DOHH2 (cell line): ENCODE measurements at regions not wholly inside any gene's neighbourhood (a gene's known extent, or its start where the extent isn't known, plus 50 kb on each side); places are given as distances from the start of the nearest gene placed in this dataset.
"Not testable (repeated sequence)": the region's sequence is repeated elsewhere in the genome, so short reads cannot be mapped to it uniquely, and the experiment has no call there.

ENCODE experiments used
- H3F3A ChIP-seq: fragments of 200-600 bp; sonication (generic), shearing (Covaris generic); 2 replicates; pipeline ENCODE4 v1.6.0; 2016; ENCODE audit warnings: antibody characterized with exemption, mild to moderate bottlenecking; ENCODE audit not compliant: control insufficient read depth, insufficient read depth
- H3K27ac ChIP-seq: fragments of 200-600 bp; sonication (generic); 2 replicates; pipeline ENCODE4 v1.5.1; 2014; ENCODE audit warnings: low read depth, mild to moderate bottlenecking, low read length, moderate library complexity
- H3K27me3 ChIP-seq: fragments of 200-600 bp; sonication (generic); 2 replicates; pipeline ENCODE4 v1.6.1; 2014; ENCODE audit warnings: mild to moderate bottlenecking, low read length, mixed read lengths; ENCODE audit not compliant: control insufficient read depth
- H3K36me3 ChIP-seq: fragments of 200-600 bp; sonication (generic); 2 replicates; pipeline ENCODE4 v1.6.1; 2014; ENCODE audit warnings: mild to moderate bottlenecking, low read length, moderate library complexity, mixed read lengths; ENCODE audit not compliant: control insufficient read depth
- H3K4me1 ChIP-seq: fragments of 200-600 bp; sonication (generic); 2 replicates; pipeline ENCODE4 v1.6.1; 2014; ENCODE audit warnings: mild to moderate bottlenecking, low read length, mixed read lengths; ENCODE audit not compliant: control insufficient read depth
- H3K4me2 ChIP-seq: fragments of 200-600 bp; sonication (generic); 2 replicates; pipeline ENCODE4 v1.6.0; 2014; ENCODE audit warnings: mild to moderate bottlenecking, low read length, moderate library complexity
- H3K4me3 ChIP-seq: fragments of 200-600 bp; sonication (generic); 2 replicates; pipeline ENCODE4 v1.5.1; 2014; ENCODE audit warnings: mild to moderate bottlenecking, low read length, mixed read lengths
- H3K79me2 ChIP-seq: fragments of 200-600 bp; sonication (generic); 2 replicates; pipeline ENCODE4 v1.6.1; 2014; ENCODE audit warnings: mild to moderate bottlenecking, low read length, mixed read lengths; ENCODE audit not compliant: control insufficient read depth
- H3K9me2 ChIP-seq: fragments of 200-600 bp; sonication (generic); replicated peaks from 2 replicates; pipeline ENCODE4 v1.6.1; 2014; ENCODE audit warnings: mild to moderate bottlenecking, low read length, mixed read lengths; ENCODE audit not compliant: control insufficient read depth
- H3K9me3 ChIP-seq: fragments of 200-600 bp; sonication (generic); 2 replicates; pipeline ENCODE4 v1.6.1; 2014; ENCODE audit warnings: antibody characterized with exemption, low read length, mixed read lengths; ENCODE audit not compliant: control insufficient read depth, insufficient read depth
- H4K20me1 ChIP-seq: fragments of 200-600 bp; sonication (generic); 2 replicates; pipeline ENCODE4 v1.6.0; 2014; ENCODE audit warnings: low read depth, mild to moderate bottlenecking, antibody characterized with exemption, low read length, moderate library complexity; ENCODE audit not compliant: control insufficient read depth, insufficient read depth
- CTCF ChIP-seq: fragments of 200-600 bp; sonication (generic); IDR thresholded peaks from one replicate; pipeline ENCODE4 v1.5.1; 2014; ENCODE audit warnings: antibody characterized with exemption, mild to moderate bottlenecking, low read depth, low read length; ENCODE audit not compliant: poor library complexity, severe bottlenecking
- EZH2phosphoT487 ChIP-seq: fragments of 200-600 bp; sonication (generic); IDR thresholded peaks from 2 replicates; pipeline ENCODE4 v1.6.1; 2017; ENCODE audit warnings: borderline replicate concordance, mild to moderate bottlenecking, antibody characterized with exemption, low read length, moderate library complexity, mixed read lengths

GRCh38 chr12:115371711-115372110 lies 687.7 kb upstream of the TBX3 start:
- Histone ChIP-seq H4K20me1 (no peaks in the 10 kb centered on the region), H3K36me3 (no peaks in the 10 kb centered on the region), H3K9me3 (peaks cover 7% of the 10 kb centered on the region; the same call in 1 of the 2 replicates), H3K27ac (no peak overlapping the region), H3F3A (no peaks in the 10 kb centered on the region), H3K9me2 (no peaks in the 10 kb centered on the region), H3K27me3 (no peaks in the 10 kb centered on the region), H3K79me2 (no peaks in the 10 kb centered on the region), H3K4me2 (no peak overlapping the region), H3K4me3 (no peak overlapping the region), H3K4me1 (no peaks in the 10 kb centered on the region)
- TF ChIP-seq EZH2phosphoT487 (no peak), CTCF (no peak)

- Histone ChIP-seq H3K4me3 (no peak overlapping the region), H3K4me2 (no peak overlapping the region), H3K27ac (no peak overlapping the region), H3K9me2 (no peaks in the 10 kb centered on the region), H3K9me3 (peaks cover 7% of the 10 kb centered on the region; the same call in 1 of the 2 replicates), H3F3A (no peaks in the 10 kb centered on the region), H3K4me1 (no peaks in the 10 kb centered on the region), H3K27me3 (no peaks in the 10 kb centered on the region), H3K36me3 (no peaks in the 10 kb centered on the region), H4K20me1 (no peaks in the 10 kb centered on the region), H3K79me2 (no peaks in the 10 kb centered on the region)
- no peak for TF ChIP-seq CTCF
- no peak for TF ChIP-seq EZH2phosphoT487
Observed at GRCh38 chr12:115370650-115371049, 686.7 kb upstream of the TBX3 start.

- Histone ChIP-seq H3F3A (no peaks in the 10 kb centered on the region), H3K27ac (no peak overlapping the region), H3K4me1 (no peaks in the 10 kb centered on the region), H3K27me3 (no peaks in the 10 kb centered on the region), H3K79me2 (no peaks in the 10 kb centered on the region), H3K4me3 (no peak overlapping the region), H3K9me2 (no peaks in the 10 kb centered on the region), H3K36me3 (no peaks in the 10 kb centered on the region), H3K9me3 (peaks cover 7% of the 10 kb centered on the region; the same call in 1 of the 2 replicates), H3K4me2 (no peak overlapping the region), H4K20me1 (no peaks in the 10 kb centered on the region)
- TF ChIP-seq EZH2phosphoT487, result no peak
- no peak for TF ChIP-seq CTCF
Observed at GRCh38 chr12:115370207-115370606, 686.2 kb upstream of the TBX3 start.

- H3K27me3 ChIP-seq, H3K9me3 ChIP-seq, H4K20me1 ChIP-seq, H3K36me3 ChIP-seq, H3K4me2 ChIP-seq, H3K4me1 ChIP-seq, H3K27ac ChIP-seq, H3K4me3 ChIP-seq, H3K79me2 ChIP-seq, H3K9me2 ChIP-seq, H3F3A ChIP-seq: not testable (repeated sequence)
Observed at GRCh38 chr12:115366277-115366676, 682.3 kb upstream of the TBX3 start.

- not testable (repeated sequence) for H3K9me2 ChIP-seq, H3K4me2 ChIP-seq, H3K27ac ChIP-seq, H3K4me3 ChIP-seq, H3K36me3 ChIP-seq, H4K20me1 ChIP-seq, H3K79me2 ChIP-seq, H3F3A ChIP-seq, H3K4me1 ChIP-seq, H3K9me3 ChIP-seq, H3K27me3 ChIP-seq
Observed at GRCh38 chr12:115365765-115366164, 681.8 kb upstream of the TBX3 start.
